GM23338 (cell line): ENCODE measurements at regions not wholly inside any gene's neighbourhood (a gene's known extent, or its start where the extent isn't known, plus 50 kb on each side); places are given as distances from the start of the nearest gene placed in this dataset.

Source experiments
- ATAC-seq: fragments of 200-7000 bp; cut with Tn5 transposase; 3 replicates; pipeline ENCODE4 v1.9.1; 2020
- DNase-seq: peaks from one replicate; pipeline ENCODE4 v3.0.0-alpha.2; 2015; ENCODE audit warnings: low spot score
- H2AFZ ChIP-seq: fragments of 200-600 bp; sonication (generic); 2 replicates; pipeline ENCODE4 v1.8.0; 2016; ENCODE audit warnings: antibody characterized with exemption, mild to moderate bottlenecking, moderate library complexity
- H3F3A ChIP-seq: fragments of 200-600 bp; sonication (generic); replicated peaks from 2 replicates; pipeline ENCODE4 v1.8.0; 2017; ENCODE audit warnings: antibody characterized with exemption, mixed run types, low read depth
- H3K27ac ChIP-seq: fragments of 200-600 bp; sonication (generic); 2 replicates; pipeline ENCODE4 v1.6.1; 2016; ENCODE audit warnings: low read depth
- H3K27me3 ChIP-seq: fragments of 200-600 bp; sonication (generic); 2 replicates; pipeline ENCODE4 v1.8.0; 2016; ENCODE audit warnings: mild to moderate bottlenecking, mixed run types, moderate library complexity; ENCODE audit not compliant: insufficient read depth
- H3K36me3 ChIP-seq: fragments of 200-600 bp; sonication (generic); 2 replicates; pipeline ENCODE4 v1.8.0; 2016; ENCODE audit warnings: mild to moderate bottlenecking; ENCODE audit not compliant: insufficient read depth
- H3K4me1 ChIP-seq: fragments of 200-600 bp; sonication (generic); 2 replicates; pipeline ENCODE4 v1.8.0; 2016; ENCODE audit warnings: mild to moderate bottlenecking, moderate library complexity; ENCODE audit not compliant: insufficient read depth
- H3K4me2 ChIP-seq: fragments of 200-600 bp; sonication (generic); 2 replicates; pipeline ENCODE4 v1.7.1; 2017; ENCODE audit warnings: mixed run types
- H3K4me3 ChIP-seq: fragments of 200-600 bp; sonication (generic); 2 replicates; pipeline ENCODE4 v1.6.1; 2016; ENCODE audit warnings: mixed run types
- H3K79me2 ChIP-seq: fragments of 200-600 bp; sonication (generic); replicated peaks from 2 replicates; pipeline ENCODE4 v1.8.0; 2017; ENCODE audit warnings: mild to moderate bottlenecking; ENCODE audit not compliant: insufficient read depth
- H3K9me2 ChIP-seq: fragments of 200-600 bp; sonication (generic); 2 replicates; pipeline ENCODE4 v1.8.0; 2017; ENCODE audit not compliant: insufficient read depth
- H4K20me1 ChIP-seq: fragments of 200-600 bp; sonication (generic); replicated peaks from 2 replicates; pipeline ENCODE4 v1.8.0; 2017; ENCODE audit warnings: mild to moderate bottlenecking; ENCODE audit not compliant: insufficient read depth
- H3K27ac Mint-ChIP-seq: 2 replicates; pipeline ENCODE4 v1.8.0; 2020; ENCODE audit warnings: inconsistent platforms, mild to moderate bottlenecking, moderate library complexity, mixed read lengths
- H3K27me3 Mint-ChIP-seq: 3 replicates; pipeline ENCODE4 v1.8.0; 2022; ENCODE audit warnings: low read depth, mild to moderate bottlenecking, moderate library complexity, mixed read lengths, inconsistent platforms; ENCODE audit not compliant: insufficient read depth, poor library complexity
- H3K36me3 Mint-ChIP-seq: 3 replicates; pipeline ENCODE4 v1.8.0; 2021; ENCODE audit warnings: low read depth, mild to moderate bottlenecking, inconsistent platforms, moderate library complexity, mixed read lengths
- H3K4me1 Mint-ChIP-seq: 3 replicates; pipeline ENCODE4 v1.8.0; 2020; ENCODE audit warnings: mild to moderate bottlenecking, inconsistent platforms, mixed read lengths
- H3K4me3 Mint-ChIP-seq: 3 replicates; pipeline ENCODE4 v1.8.0; 2021; ENCODE audit warnings: moderate library complexity, mild to moderate bottlenecking, inconsistent platforms, mixed read lengths
- H3K9me3 Mint-ChIP-seq: 3 replicates; pipeline ENCODE4 v1.8.0; 2020; ENCODE audit warnings: moderate library complexity, mild to moderate bottlenecking, inconsistent platforms, mixed read lengths
- CREB1 ChIP-seq: fragments of 250-450 bp; sonication (Bioruptor Pico); IDR thresholded peaks from 2 replicates; pipeline ENCODE4 v1.5.0; 2020; ENCODE audit warnings: low read depth, mild to moderate bottlenecking, moderate library complexity
- CTCF ChIP-seq, 2 experiments: fragments of 200-600 bp in 1 of 2; sonication (generic) in 1 of 2; conservative IDR thresholded peaks; 2 replicates each; pipeline versions ENCODE4 v1.5.1 to v1.6.1; 2016 to 2017; ENCODE audit warnings: antibody characterized with exemption in 2 of 2, low read depth in 2 of 2, mild to moderate bottlenecking in 2 of 2, moderate library complexity in 1 of 2
- ETS1 ChIP-seq: IDR thresholded peaks from 2 replicates; pipeline ENCODE4 v1.6.1; 2016; ENCODE audit warnings: antibody characterized with exemption
- EZH2 ChIP-seq: fragments of 200-600 bp; sonication (generic); IDR thresholded peaks from one replicate; pipeline ENCODE4 v1.8.0; 2017; ENCODE audit warnings: antibody characterized with exemption, mild to moderate bottlenecking, low read depth; ENCODE audit not compliant: unreplicated experiment
- EZH2phosphoT487 ChIP-seq: fragments of 200-600 bp; sonication (generic); IDR thresholded peaks from one replicate; pipeline ENCODE4 v1.8.1; 2018; ENCODE audit warnings: antibody characterized with exemption; ENCODE audit not compliant: unreplicated experiment
- JUNB ChIP-seq: IDR thresholded peaks from one replicate; pipeline ENCODE4 v1.6.1; 2016; ENCODE audit warnings: antibody characterized with exemption; ENCODE audit not compliant: unreplicated experiment
- NANOG ChIP-seq: IDR thresholded peaks from 2 replicates; pipeline ENCODE4 v1.6.1; 2016; ENCODE audit warnings: antibody characterized with exemption, borderline replicate concordance
- POLR2AphosphoS5 ChIP-seq: IDR thresholded peaks from 2 replicates; pipeline ENCODE4 v1.6.1; 2016; ENCODE audit warnings: antibody characterized with exemption, low read depth
- REST ChIP-seq: IDR thresholded peaks from one replicate; pipeline ENCODE4 v1.6.1; 2018; ENCODE audit warnings: antibody characterized with exemption; ENCODE audit not compliant: unreplicated experiment
- STAT1 ChIP-seq: IDR thresholded peaks from one replicate; pipeline ENCODE4 v1.6.1; 2016; ENCODE audit warnings: antibody characterized with exemption; ENCODE audit not compliant: unreplicated experiment
- ZNF114 ChIP-seq: fragments of 250-450 bp; sonication (Bioruptor Pico); IDR thresholded peaks from 2 replicates; pipeline ENCODE4 v1.5.0; 2020; ENCODE audit warnings: mild to moderate bottlenecking, moderate library complexity
- ZNF331 ChIP-seq: fragments of 250-450 bp; sonication (Bioruptor Pico); IDR thresholded peaks from 2 replicates; pipeline ENCODE4 v1.5.0; 2020; ENCODE audit warnings: low read depth, mild to moderate bottlenecking, moderate library complexity
- ZNF462 ChIP-seq: fragments of 250-450 bp; sonication (Bioruptor Pico); IDR thresholded peaks from 2 replicates; pipeline ENCODE4 v1.5.0; 2020; ENCODE audit warnings: mild to moderate bottlenecking, moderate library complexity

GRCh38 chr10:90642136-90642535 lies 215.7 kb downstream of the HTR7 start:
- peaks cover 3% of the 10 kb centered on the region; the same call in 1 of the 3 replicates for H3K36me3 Mint-ChIP-seq
- Histone ChIP-seq H3K36me3 (no peaks in the 10 kb centered on the region), H3K27me3 (no peaks in the 10 kb centered on the region), H4K20me1 (no peaks in the 10 kb centered on the region), H3F3A (no peaks in the 10 kb centered on the region), H3K27ac (no peak overlapping the region), H3K4me1 (no peaks in the 10 kb centered on the region), H3K4me2 (no peak overlapping the region), H3K4me3 (no peak overlapping the region), H3K9me2 (no peaks in the 10 kb centered on the region), H2AFZ (no peak overlapping the region), H3K79me2 (no peaks in the 10 kb centered on the region)
- ATAC-seq (no peak), DNase-seq (no peak)
- no peaks in the 10 kb centered on the region for H3K27me3 Mint-ChIP-seq
- peaks cover 44% of the 10 kb centered on the region for H3K4me1 Mint-ChIP-seq
- no peak overlapping the region for H3K27ac Mint-ChIP-seq
- H3K9me3 Mint-ChIP-seq = no peaks in the 10 kb centered on the region; the same call in 2 of the 3 replicates
- TF ChIP-seq REST = no peak
- TF ChIP-seq ZNF114 (CRISPR knock-in tag) = no peak
- no peak for TF ChIP-seq ETS1
- TF ChIP-seq CREB1 = no peak
- TF ChIP-seq ZNF462 (CRISPR knock-in tag) = no peak
- TF ChIP-seq CTCF (conservative IDR thresholded peaks at IDR 0.05; ENCODE audit: low read depth in 2 of 2) = no peak
- TF ChIP-seq EZH2phosphoT487 = no peak
- TF ChIP-seq STAT1 = no peak
- no peak for TF ChIP-seq EZH2
- TF ChIP-seq POLR2AphosphoS5 = no peak
- TF ChIP-seq ZNF331 = no peak
- TF ChIP-seq JUNB = no peak
- TF ChIP-seq NANOG = no peak
- H3K4me3 Mint-ChIP-seq = no peak overlapping the region
